ENCODE measurements at regions not wholly inside any gene's neighbourhood (a gene's known extent, or its start where the extent isn't known, plus 50 kb on each side); places are given as distances from the start of the nearest gene placed in this dataset.

DNA sequence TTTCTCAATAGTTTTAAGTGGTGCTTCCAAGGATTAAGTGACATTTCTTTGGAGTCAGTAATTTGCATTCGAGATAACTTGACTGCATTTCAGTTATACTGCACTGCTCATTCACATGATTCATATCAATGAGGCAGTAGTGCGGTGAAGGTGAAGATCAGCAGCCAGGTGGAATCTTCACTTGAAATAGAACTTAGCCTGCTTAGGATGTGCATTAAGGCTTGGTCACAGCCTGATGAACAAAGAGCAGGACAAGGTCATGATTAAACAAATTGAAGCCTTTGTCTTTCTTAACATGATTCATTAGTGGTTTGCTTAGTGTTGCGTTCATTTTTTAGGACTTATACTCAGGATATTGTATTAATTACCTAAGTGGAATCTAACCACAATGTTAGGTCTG is 212.1 kb upstream of the GALNTL6 start:
- TF ChIP-seq, protein P1, sequence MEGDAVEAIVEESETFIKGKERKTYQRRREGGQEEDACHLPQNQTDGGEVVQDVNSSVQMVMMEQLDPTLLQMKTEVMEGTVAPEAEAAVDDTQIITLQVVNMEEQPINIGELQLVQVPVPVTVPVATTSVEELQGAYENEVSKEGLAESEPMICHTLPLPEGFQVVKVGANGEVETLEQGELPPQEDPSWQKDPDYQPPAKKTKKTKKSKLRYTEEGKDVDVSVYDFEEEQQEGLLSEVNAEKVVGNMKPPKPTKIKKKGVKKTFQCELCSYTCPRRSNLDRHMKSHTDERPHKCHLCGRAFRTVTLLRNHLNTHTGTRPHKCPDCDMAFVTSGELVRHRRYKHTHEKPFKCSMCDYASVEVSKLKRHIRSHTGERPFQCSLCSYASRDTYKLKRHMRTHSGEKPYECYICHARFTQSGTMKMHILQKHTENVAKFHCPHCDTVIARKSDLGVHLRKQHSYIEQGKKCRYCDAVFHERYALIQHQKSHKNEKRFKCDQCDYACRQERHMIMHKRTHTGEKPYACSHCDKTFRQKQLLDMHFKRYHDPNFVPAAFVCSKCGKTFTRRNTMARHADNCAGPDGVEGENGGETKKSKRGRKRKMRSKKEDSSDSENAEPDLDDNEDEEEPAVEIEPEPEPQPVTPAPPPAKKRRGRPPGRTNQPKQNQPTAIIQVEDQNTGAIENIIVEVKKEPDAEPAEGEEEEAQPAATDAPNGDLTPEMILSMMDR (conservative IDR thresholded peaks at IDR 0.05) = no peak
- Mint-ChIP-seq H3K4me3 (no peak overlapping the region), H3K36me3 (ENCODE audit: low read depth) (no peaks in the 10 kb centered on the region), H3K4me1 (no peaks in the 10 kb centered on the region), H3K9me3 (peaks cover 7% of the 10 kb centered on the region), H3K27me3 (ENCODE audit: low read depth) (no peaks in the 10 kb centered on the region), H3K27ac (ENCODE audit: unreplicated experiment) (no peak overlapping the region)
- DNase-seq (ENCODE audit: low read depth, low spot score) = no peak

DNA sequence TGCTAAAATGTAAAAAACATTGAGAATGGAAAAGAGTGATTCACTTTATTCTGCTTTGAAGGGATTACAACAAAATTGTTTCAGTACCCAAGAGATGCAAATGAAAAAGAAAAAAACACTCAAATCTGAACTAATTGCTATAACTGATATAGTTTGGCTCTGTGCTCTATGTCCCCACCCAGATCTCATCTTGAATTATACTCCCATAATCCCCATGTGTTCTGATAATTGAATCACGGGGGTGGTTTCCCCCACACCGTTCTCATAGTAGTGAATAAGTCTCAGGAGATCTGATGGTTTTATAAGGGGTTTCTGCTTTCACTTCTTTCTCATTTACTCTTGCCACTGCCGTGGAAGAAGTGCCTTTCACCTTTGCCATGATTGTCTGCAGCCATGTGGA is 213.6 kb upstream of the GALNTL6 start:
- no peak for DNase-seq (ENCODE audit: low read depth, low spot score)
- Mint-ChIP-seq H3K27ac (ENCODE audit: unreplicated experiment) (no peak overlapping the region), H3K4me3 (no peak overlapping the region), H3K27me3 (ENCODE audit: low read depth) (no peaks in the 10 kb centered on the region), H3K36me3 (ENCODE audit: low read depth) (no peaks in the 10 kb centered on the region), H3K4me1 (no peaks in the 10 kb centered on the region), H3K9me3 (peaks cover 7% of the 10 kb centered on the region)
- TF ChIP-seq, protein P1 (conservative IDR thresholded peaks at IDR 0.05) = no peak

DNA sequence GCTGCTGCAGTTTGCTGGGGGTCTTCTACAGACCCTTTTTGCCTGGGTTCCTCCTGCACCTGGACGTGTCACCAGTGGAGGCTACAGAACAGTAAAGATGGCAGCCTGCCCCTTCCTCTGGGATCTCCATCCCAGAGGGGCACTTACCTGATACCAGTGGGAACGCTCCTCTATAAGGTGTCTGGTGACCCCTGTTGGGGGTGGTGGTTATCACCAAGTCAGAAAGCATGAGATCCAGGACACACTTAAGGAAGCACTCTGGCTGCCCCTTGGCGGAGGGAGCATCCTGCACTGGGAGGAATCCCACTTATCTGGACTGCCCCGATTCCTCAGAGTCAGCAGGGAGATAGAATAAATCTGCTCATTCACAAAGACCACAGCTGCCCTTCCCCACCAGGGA is 218.9 kb upstream of the GALNTL6 start:
- no peaks in the 10 kb centered on the region for H3K27me3 Mint-ChIP-seq (ENCODE audit: low read depth)
- peaks cover 2% of the 10 kb centered on the region for H3K9me3 Mint-ChIP-seq
- no peak overlapping the region for H3K27ac Mint-ChIP-seq (ENCODE audit: unreplicated experiment)
- no peaks in the 10 kb centered on the region for H3K36me3 Mint-ChIP-seq (ENCODE audit: low read depth)
- H3K4me3 Mint-ChIP-seq = no peak overlapping the region
- H3K4me1 Mint-ChIP-seq = no peaks in the 10 kb centered on the region
- TF ChIP-seq, protein P1 (conservative IDR thresholded peaks at IDR 0.05) = no peak
- no peak for DNase-seq (ENCODE audit: low read depth, low spot score)

- Mint-ChIP-seq H3K4me1 (peaks cover 5% of the 10 kb centered on the region), H3K4me3 (no peak overlapping the region), H3K36me3 (ENCODE audit: low read depth) (no peaks in the 10 kb centered on the region), H3K27me3 (ENCODE audit: low read depth) (no peaks in the 10 kb centered on the region), H3K9me3 (no peaks in the 10 kb centered on the region), H3K27ac (ENCODE audit: unreplicated experiment) (no peak overlapping the region)
- DNase-seq (ENCODE audit: low read depth, low spot score) = no peak
- TF ChIP-seq, protein P1 (conservative IDR thresholded peaks at IDR 0.05) = no peak
Measured at GRCh38 chr4:171590716-171591115, 222.5 kb upstream of the GALNTL6 start.

DNA sequence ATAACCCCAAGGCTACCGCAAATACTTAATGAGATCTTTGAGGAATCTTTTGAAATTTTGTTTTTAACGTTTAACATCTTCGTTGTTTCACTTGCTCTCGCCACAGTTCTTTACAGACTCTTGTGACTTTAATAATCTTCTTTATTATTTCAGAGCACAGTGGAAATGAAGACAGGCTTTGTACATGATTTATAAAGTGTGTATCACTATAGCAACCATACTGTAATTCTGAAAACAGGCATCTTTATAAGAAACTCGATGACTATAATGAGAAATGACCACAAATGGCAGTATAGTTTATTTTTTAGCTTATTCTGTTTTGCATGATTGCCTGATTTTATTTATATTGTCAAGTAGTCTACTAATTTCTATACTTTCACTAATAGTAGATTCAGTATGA is 224.4 kb upstream of the GALNTL6 start:
- Mint-ChIP-seq H3K36me3 (ENCODE audit: low read depth) (no peaks in the 10 kb centered on the region), H3K4me1 (peaks cover 8% of the 10 kb centered on the region), H3K27ac (ENCODE audit: unreplicated experiment) (no peak overlapping the region), H3K9me3 (peaks cover 5% of the 10 kb centered on the region), H3K4me3 (no peak overlapping the region), H3K27me3 (ENCODE audit: low read depth) (no peaks in the 10 kb centered on the region)
- no peak for DNase-seq (ENCODE audit: low read depth, low spot score)
- TF ChIP-seq, protein P1 (conservative IDR thresholded peaks at IDR 0.05) = no peak

DNA sequence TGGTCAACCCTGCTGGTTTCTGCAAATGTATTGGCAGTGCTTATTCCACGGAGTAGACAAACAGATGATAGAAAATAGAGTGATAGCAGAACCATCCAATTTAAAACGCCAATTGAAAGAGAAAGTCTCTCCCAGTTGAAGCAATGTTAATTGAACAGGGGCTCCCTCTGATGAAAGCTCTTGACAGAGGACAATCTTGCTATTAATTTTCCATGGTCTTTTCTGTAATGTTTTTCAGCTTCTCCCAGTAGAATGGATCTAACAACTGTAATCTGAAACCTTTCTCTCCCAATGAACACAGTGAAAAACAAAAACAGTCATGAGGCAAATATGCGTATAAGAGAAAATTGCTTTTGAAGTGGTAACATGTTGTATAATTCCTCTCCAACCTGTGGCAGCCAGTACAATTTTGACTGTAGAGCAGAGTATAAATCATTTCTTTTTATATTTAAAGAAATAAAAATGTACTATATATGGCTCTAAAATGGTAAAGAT is 225.1 kb upstream of the GALNTL6 start:
- peaks cover 13% of the 10 kb centered on the region for H3K4me1 Mint-ChIP-seq
- no peak overlapping the region for H3K4me3 Mint-ChIP-seq
- H3K36me3 Mint-ChIP-seq (ENCODE audit: low read depth) = no peaks in the 10 kb centered on the region
- TF ChIP-seq, protein P1 (conservative IDR thresholded peaks at IDR 0.05) = no peak
- no peaks in the 10 kb centered on the region for H3K27me3 Mint-ChIP-seq (ENCODE audit: low read depth)
- peaks cover 6% of the 10 kb centered on the region for H3K9me3 Mint-ChIP-seq
- no peak for DNase-seq (ENCODE audit: low read depth, low spot score)
- H3K27ac Mint-ChIP-seq (ENCODE audit: unreplicated experiment) = no peak overlapping the region
